Activated CD8-positive, alpha-beta memory T cell treated with anti-CD3 and anti-CD28 coated beads, Interleukin-2, amount 50 U/mL, for 48 hours (primary cell): ENCODE measurements at regions not wholly inside any gene's neighbourhood (a gene's known extent, or its start where the extent isn't known, plus 50 kb on each side); places are given as distances from the start of the nearest gene placed in this dataset.

Source experiments
- DNase-seq: peaks from one replicate; pipeline ENCODE4 v3.0.0-alpha.2; 2020

- DNase-seq, result no peak
Measured at GRCh38 chr2:234834228-234834923, 117.4 kb upstream of the SH3BP4 start.

- no peak for DNase-seq
Measured at GRCh38 chr2:234830853-234831252, 121.0 kb upstream of the SH3BP4 start.

GRCh38 chr2:234829074-234829455 is 122.8 kb upstream of the SH3BP4 start:
- no peak for DNase-seq

- no peak for DNase-seq
Measured at GRCh38 chr2:234828382-234829073, 123.3 kb upstream of the SH3BP4 start.

DNA sequence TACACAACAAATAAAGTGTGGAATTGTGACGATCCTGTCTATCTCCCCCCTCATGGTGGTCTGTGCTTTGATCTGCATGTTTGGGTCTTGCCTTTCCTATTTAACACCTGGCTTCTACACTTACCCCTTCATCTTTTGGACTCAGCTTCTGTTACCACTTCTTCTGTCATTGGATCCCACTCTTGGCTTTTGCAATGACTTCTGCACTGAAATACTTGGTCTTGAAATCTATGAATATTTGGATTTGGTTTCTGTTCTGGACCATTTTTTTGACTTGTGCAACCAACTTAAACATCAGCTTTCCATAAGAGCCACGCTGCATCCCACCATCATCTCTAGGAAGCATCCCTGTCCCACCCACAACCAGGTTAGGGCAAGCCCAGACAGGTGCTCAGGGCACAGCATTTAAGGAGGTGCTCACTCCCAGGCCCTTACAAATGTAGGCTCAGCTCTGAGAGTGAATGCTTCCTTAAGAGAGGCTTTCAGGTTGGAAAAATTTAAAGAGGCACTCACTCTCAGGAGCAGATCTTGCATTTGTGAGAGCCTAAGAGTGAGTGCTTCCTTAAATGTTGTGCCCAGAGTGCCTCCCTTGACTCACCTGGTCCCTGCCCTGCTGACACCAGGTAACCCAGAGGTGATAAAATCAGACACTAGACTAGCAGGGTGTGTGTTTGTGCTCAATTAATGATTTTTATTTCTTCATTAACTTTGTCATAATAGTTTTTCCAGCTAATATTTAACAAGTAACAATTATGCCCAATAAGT is 124.5 kb upstream of the SH3BP4 start:
- no peak for DNase-seq

DNA sequence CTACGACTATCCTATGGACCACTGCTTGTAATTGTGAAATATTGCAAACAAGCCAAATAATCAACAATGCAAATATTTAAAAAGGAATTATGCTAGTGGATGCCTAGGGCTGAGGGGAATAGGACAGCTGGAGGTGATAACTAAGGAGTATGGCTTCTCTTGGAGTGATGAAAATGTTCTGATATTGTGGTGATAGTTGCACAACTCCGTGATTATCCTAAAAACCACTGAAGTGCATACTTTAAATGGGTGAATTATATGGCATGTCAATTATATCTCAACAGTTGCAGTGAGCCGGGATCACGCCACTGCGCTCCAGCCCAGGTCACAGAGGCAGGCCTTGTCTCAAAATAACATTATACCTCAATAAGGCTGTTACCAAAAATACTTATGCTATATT is 125.1 kb upstream of the SH3BP4 start:
- no peak for DNase-seq

- no peak for DNase-seq
Measured at GRCh38 chr2:234825616-234826015, 126.2 kb upstream of the SH3BP4 start.

DNA sequence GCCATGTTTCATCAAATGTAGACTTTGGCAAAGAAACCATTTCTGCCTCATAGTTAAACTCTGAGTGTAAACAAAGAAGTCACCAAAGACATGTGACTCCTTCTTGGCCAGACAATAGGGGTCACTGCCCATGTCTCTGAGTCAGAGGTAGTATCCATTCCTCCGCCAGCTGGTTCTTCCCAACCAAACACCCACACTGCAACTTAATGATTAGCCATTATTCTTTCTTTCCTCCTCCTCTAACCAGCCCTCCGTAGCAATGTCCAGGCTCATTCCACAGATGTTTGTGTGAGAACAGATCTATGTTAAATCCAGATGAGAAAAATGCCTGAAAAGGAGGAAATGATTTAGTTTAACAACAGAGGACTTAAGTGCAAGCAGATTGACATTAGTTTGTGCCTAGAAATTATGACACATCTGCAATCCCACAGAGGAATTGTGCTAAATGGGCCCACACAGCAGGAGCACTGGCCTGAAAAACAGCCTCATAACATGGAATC is 127.9 kb upstream of the SH3BP4 start:
- no peak for DNase-seq

- no peak for DNase-seq
Measured at GRCh38 chr2:234823196-234823876, 128.5 kb upstream of the SH3BP4 start.

DNA sequence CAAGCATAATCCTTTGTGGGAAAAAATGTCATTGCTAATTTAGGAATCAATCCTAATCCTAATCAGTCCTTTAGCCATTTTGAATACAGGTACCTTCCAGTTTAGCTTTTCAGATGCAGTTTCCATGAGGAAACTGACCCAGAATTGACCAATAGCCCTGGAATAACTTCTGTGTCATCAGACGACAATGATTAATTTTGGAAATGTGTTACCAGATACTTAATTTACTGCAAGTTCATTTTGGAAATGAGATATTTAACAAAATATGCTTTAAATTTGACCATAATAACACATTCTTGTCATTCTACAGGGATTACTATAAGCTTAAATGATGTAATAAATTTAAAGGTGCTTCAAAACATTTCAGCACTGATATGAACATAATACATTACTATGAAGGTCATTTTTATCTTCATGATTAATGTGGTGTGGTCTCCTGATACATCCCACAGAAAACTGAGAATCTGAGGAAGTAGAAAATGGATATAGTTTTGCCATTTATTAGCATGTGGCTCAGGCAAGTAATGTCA is 129.8 kb upstream of the SH3BP4 start:
- DNase-seq, result no peak

DNA sequence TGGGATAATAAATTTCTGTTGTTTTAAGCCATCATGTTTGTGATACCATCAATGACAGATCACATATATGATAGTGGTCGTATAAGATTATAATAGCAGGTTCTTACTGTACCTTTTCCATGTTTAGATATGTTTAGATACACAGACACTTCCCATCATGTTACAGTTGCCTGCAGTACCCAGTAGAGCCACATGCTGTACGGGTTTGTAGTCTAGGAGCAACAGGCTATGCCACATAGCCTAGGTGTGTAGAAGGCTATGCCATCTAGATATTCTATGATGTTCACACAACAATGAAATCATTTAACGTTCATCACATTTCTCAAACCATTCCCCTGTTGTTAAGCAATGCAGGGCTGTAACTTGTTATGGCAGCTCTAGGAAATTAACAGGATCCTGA is 132.9 kb upstream of the SH3BP4 start:
- no peak for DNase-seq

DNA sequence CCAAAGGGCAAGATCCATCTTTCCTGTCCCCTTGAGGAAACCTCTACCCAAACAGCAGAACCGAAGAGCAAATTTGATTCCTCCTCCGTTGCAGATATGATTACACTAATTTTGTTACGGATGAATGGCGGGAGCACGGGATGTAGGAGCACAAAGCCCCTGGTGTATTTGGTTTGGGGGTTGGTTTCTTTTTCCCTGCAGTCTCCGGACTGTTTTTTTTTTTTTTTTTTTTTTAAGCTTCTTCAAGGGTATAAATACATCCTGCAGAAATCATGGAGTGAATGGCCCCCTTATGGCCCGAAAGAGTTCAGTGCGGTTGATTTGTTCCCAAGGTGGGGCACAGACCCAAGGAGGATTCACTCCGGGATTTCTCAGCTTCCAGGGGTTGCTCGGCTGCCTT is 135.3 kb upstream of the SH3BP4 start:
- DNase-seq, result no peak

DNA sequence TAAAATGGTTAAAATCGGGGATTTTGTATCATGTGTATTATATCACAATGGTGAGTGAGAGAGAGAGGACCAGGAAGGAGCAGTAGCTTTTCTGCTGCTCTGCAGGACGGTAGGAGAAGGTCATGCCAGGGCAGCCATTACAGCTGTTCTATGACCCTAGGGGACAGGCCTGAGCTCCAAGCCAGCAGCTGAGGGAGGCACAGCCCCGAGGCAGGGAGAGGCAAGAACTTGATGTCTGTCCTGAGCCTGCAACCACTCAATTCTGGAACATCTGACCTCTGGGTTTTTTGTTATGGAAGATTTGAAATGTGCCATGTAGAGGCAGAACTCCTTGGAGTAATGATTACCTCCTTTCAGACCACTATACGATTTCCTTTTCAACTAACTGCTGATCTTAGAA is 135.8 kb upstream of the SH3BP4 start:
- DNase-seq, result no peak

DNA sequence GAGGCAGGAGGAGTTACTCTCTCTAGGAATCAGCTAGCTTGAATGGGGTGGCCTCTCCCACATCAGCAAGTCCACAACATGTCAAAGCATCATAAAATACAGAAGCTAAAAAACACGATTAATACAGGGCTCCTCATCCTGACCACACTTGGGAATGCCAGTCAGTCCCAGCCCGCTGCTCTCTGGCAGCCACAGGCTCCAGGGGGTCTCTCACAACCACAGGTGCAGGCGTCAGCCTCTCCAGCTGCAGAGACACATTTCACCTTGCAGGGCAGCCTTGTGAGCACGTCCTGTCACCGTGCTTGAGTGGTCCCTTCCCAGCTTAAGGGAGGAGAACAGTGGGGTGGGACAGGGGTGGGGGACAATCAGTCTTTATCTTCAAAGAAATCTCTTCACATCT is 137.4 kb upstream of the SH3BP4 start:
- no peak for DNase-seq

GRCh38 chr2:234812851-234813250 is 139.0 kb upstream of the SH3BP4 start:
- no peak for DNase-seq

- no peak for DNase-seq
Measured at GRCh38 chr2:234808907-234809306, 142.9 kb upstream of the SH3BP4 start.

- no peak for DNase-seq
Measured at GRCh38 chr2:234806818-234807217, 145.0 kb upstream of the SH3BP4 start.

- no peak for DNase-seq
Measured at GRCh38 chr2:234805836-234806235, 146.0 kb upstream of the SH3BP4 start.

DNA sequence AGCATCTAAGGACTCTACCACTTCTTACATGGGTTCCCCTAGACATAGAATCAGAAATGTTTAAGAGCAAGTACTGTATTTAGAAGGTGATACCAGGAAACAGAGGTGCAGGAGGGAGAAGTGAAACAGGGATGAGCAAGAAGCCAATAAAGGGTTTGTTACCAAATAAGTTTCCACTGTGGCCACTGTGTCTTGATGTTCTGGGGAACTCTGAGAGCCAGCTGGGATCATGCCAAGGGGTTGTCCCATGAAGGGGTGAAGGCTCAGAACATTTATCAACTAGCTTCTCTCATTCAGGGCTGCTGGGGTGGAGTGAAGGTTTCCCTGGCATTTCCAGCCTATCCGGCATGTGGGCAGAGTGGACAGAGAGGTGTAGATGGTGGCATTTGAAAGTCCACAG is 147.1 kb upstream of the SH3BP4 start:
- DNase-seq, result no peak

GRCh38 chr2:234802845-234803171 is 149.0 kb upstream of the SH3BP4 start:
- no peak for DNase-seq

- no peak for DNase-seq
Measured at GRCh38 chr2:234802071-234802844, 149.6 kb upstream of the SH3BP4 start.

DNA sequence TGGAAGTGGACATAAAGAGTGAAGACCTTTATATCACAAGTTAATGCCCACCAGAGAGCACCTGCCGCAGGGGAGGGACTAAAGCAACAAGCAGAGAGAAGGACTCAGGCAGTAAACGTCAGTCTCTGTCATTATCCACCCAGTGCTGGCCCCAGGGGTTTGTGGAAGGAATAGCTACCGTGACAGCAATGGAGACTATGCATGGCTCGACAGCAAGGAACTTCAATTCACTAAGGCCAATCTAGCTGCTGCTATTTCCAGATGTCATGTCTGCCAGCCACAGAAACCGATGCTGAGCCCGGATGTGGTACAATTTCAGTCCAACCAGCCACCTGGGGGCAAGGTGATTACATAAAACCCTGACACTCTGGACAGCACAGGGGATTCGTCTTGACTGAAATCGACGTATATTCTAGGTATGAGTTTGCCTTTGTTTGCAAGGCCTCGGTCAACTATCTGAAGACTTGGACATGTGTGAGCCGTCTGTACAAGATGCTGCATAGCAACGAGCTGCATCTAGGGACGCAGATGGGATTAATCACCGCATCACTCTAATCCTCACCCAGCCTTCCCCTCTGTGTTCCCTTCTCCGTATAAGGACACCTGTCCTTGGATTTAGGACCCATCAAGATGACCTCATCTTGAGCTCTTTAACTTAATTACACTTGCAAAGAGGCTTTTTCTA is 154.1 kb upstream of the SH3BP4 start:
- no peak for DNase-seq
